ENCODE measurements at regions not wholly inside any gene's neighbourhood (a gene's known extent, or its start where the extent isn't known, plus 50 kb on each side); places are given as distances from the start of the nearest gene placed in this dataset.

- Mint-ChIP-seq H3K27me3 (no peaks in the 10 kb centered on the region), H3K4me3 (no peak overlapping the region), H3K9me3 (no peaks in the 10 kb centered on the region), H3K4me1 (no peaks in the 10 kb centered on the region), H3K27ac (no peak overlapping the region), H3K36me3 (ENCODE audit: low read depth) (no peaks in the 10 kb centered on the region)
- ATAC-seq (replicated peaks): no peak
Observed at GRCh38 chr1:195831789-195832188, 776.5 kb downstream of the KCNT2 start.

GRCh38 chr1:195828325-195828724, 779.9 kb downstream of the KCNT2 start:
- Mint-ChIP-seq H3K36me3 (ENCODE audit: low read depth) (no peaks in the 10 kb centered on the region), H3K4me3 (no peak overlapping the region), H3K9me3 (no peaks in the 10 kb centered on the region), H3K4me1 (no peaks in the 10 kb centered on the region), H3K27ac (no peak overlapping the region), H3K27me3 (no peaks in the 10 kb centered on the region)
- ATAC-seq (replicated peaks): no peak

- Mint-ChIP-seq H3K4me3 (no peak overlapping the region), H3K9me3 (peaks cover 4% of the 10 kb centered on the region), H3K27ac (no peak overlapping the region), H3K4me1 (no peaks in the 10 kb centered on the region), H3K27me3 (peaks cover 4% of the 10 kb centered on the region), H3K36me3 (ENCODE audit: low read depth) (no peaks in the 10 kb centered on the region)
- ATAC-seq (replicated peaks): no peak
Observed at GRCh38 chr1:195820925-195821324, 787.3 kb downstream of the KCNT2 start.

GRCh38 chr1:195806060-195806459, 802.2 kb downstream of the KCNT2 start:
- H3K36me3 Mint-ChIP-seq (ENCODE audit: low read depth): no peaks in the 10 kb centered on the region
- H3K27me3 Mint-ChIP-seq: no peaks in the 10 kb centered on the region
- no peak for ATAC-seq (replicated peaks)
- no peak overlapping the region for H3K4me3 Mint-ChIP-seq
- no peaks in the 10 kb centered on the region for H3K9me3 Mint-ChIP-seq
- H3K4me1 Mint-ChIP-seq: no peaks in the 10 kb centered on the region
- H3K27ac Mint-ChIP-seq: no peak overlapping the region

- no peaks in the 10 kb centered on the region for H3K9me3 Mint-ChIP-seq
- ATAC-seq (replicated peaks): no peak
Observed at GRCh38 chr1:195804547-195804946, 803.7 kb downstream of the KCNT2 start.

GRCh38 chr1:195799016-195799415, 809.2 kb downstream of the KCNT2 start:
- Mint-ChIP-seq H3K4me3 (no peak overlapping the region), H3K9me3 (peaks cover 8% of the 10 kb centered on the region), H3K36me3 (ENCODE audit: low read depth) (no peaks in the 10 kb centered on the region), H3K27me3 (peaks cover 4% of the 10 kb centered on the region), H3K4me1 (no peaks in the 10 kb centered on the region), H3K27ac (no peak overlapping the region)
- no peak for ATAC-seq (replicated peaks)

More at GRCh38 chr1:195804547-195804946, 803.7 kb downstream of the KCNT2 start:
- H3K4me1 Mint-ChIP-seq: no peaks in the 10 kb centered on the region
- no peak overlapping the region for H3K4me3 Mint-ChIP-seq
- no peak overlapping the region for H3K27ac Mint-ChIP-seq
- H3K36me3 Mint-ChIP-seq (ENCODE audit: low read depth): no peaks in the 10 kb centered on the region
- H3K27me3 Mint-ChIP-seq: peaks cover under 1% of the 10 kb centered on the region

- no peak for ATAC-seq (replicated peaks)
- Mint-ChIP-seq H3K36me3 (ENCODE audit: low read depth) (no peaks in the 10 kb centered on the region), H3K4me1 (no peaks in the 10 kb centered on the region), H3K9me3 (peaks cover 5% of the 10 kb centered on the region), H3K27ac (no peak overlapping the region), H3K4me3 (no peak overlapping the region), H3K27me3 (peaks cover 4% of the 10 kb centered on the region)
Observed at GRCh38 chr1:195794225-195794624, 814.0 kb downstream of the KCNT2 start.

GRCh38 chr1:195791796-195792195, 816.4 kb downstream of the KCNT2 start:
- H3K27ac Mint-ChIP-seq: no peak overlapping the region
- H3K4me1 Mint-ChIP-seq: no peaks in the 10 kb centered on the region
- H3K4me3 Mint-ChIP-seq: no peak overlapping the region

GRCh38 chr1:195790514-195791168, 817.6 kb downstream of the KCNT2 start:
- peaks cover 5% of the 10 kb centered on the region for H3K9me3 Mint-ChIP-seq
- H3K36me3 Mint-ChIP-seq (ENCODE audit: low read depth): no peaks in the 10 kb centered on the region
- no peak for ATAC-seq (replicated peaks)
- H3K4me1 Mint-ChIP-seq: no peaks in the 10 kb centered on the region
- no peak overlapping the region for H3K4me3 Mint-ChIP-seq
- H3K27ac Mint-ChIP-seq: no peak overlapping the region
- peaks cover 4% of the 10 kb centered on the region for H3K27me3 Mint-ChIP-seq

More at GRCh38 chr1:195791796-195792195, 816.4 kb downstream of the KCNT2 start:
- H3K9me3 Mint-ChIP-seq: peaks cover 5% of the 10 kb centered on the region
- no peak for ATAC-seq (replicated peaks)
- H3K36me3 Mint-ChIP-seq (ENCODE audit: low read depth): no peaks in the 10 kb centered on the region
- H3K27me3 Mint-ChIP-seq: peaks cover 4% of the 10 kb centered on the region

GRCh38 chr1:195789321-195789720, 818.9 kb downstream of the KCNT2 start:
- Mint-ChIP-seq H3K4me1 (no peaks in the 10 kb centered on the region), H3K27me3 (peaks cover 4% of the 10 kb centered on the region), H3K9me3 (peaks cover 2% of the 10 kb centered on the region), H3K4me3 (no peak overlapping the region), H3K27ac (no peak overlapping the region), H3K36me3 (ENCODE audit: low read depth) (no peaks in the 10 kb centered on the region)
- no peak for ATAC-seq (replicated peaks)

GRCh38 chr1:195788721-195789120, 819.5 kb downstream of the KCNT2 start:
- Mint-ChIP-seq H3K4me3 (no peak overlapping the region), H3K4me1 (no peaks in the 10 kb centered on the region), H3K36me3 (ENCODE audit: low read depth) (no peaks in the 10 kb centered on the region), H3K27me3 (peaks cover 4% of the 10 kb centered on the region), H3K9me3 (no peaks in the 10 kb centered on the region), H3K27ac (no peak overlapping the region)
- ATAC-seq (replicated peaks): no peak

- no peak for ATAC-seq (replicated peaks)
- no peaks in the 10 kb centered on the region for H3K36me3 Mint-ChIP-seq (ENCODE audit: low read depth)
- no peak overlapping the region for H3K27ac Mint-ChIP-seq
- no peaks in the 10 kb centered on the region for H3K4me1 Mint-ChIP-seq
- H3K9me3 Mint-ChIP-seq: no peaks in the 10 kb centered on the region
- H3K4me3 Mint-ChIP-seq: no peak overlapping the region
- H3K27me3 Mint-ChIP-seq: peaks cover 4% of the 10 kb centered on the region
Observed at GRCh38 chr1:195785830-195786229, 822.4 kb downstream of the KCNT2 start.

GRCh38 chr1:195773931-195774330, 834.3 kb downstream of the KCNT2 start:
- H3K27ac Mint-ChIP-seq: no peak overlapping the region
- ATAC-seq (replicated peaks): no peak
- H3K27me3 Mint-ChIP-seq: peaks cover 3% of the 10 kb centered on the region
- no peaks in the 10 kb centered on the region for H3K9me3 Mint-ChIP-seq
- H3K4me1 Mint-ChIP-seq: no peaks in the 10 kb centered on the region
- H3K4me3 Mint-ChIP-seq: no peak overlapping the region
- no peaks in the 10 kb centered on the region for H3K36me3 Mint-ChIP-seq (ENCODE audit: low read depth)

- Mint-ChIP-seq H3K36me3 (ENCODE audit: low read depth) (no peaks in the 10 kb centered on the region), H3K27ac (no peak overlapping the region), H3K27me3 (peaks cover 3% of the 10 kb centered on the region), H3K4me1 (no peaks in the 10 kb centered on the region), H3K4me3 (no peak overlapping the region), H3K9me3 (no peaks in the 10 kb centered on the region)
- ATAC-seq (replicated peaks): no peak
Observed at GRCh38 chr1:195769461-195769860, 838.8 kb downstream of the KCNT2 start.

- ATAC-seq (replicated peaks): no peak
- H3K4me3 Mint-ChIP-seq: no peak overlapping the region
- H3K9me3 Mint-ChIP-seq: no peaks in the 10 kb centered on the region
- no peaks in the 10 kb centered on the region for H3K4me1 Mint-ChIP-seq
- no peaks in the 10 kb centered on the region for H3K36me3 Mint-ChIP-seq (ENCODE audit: low read depth)
- H3K27me3 Mint-ChIP-seq: peaks cover 3% of the 10 kb centered on the region
- no peak overlapping the region for H3K27ac Mint-ChIP-seq
Observed at GRCh38 chr1:195768936-195769335, 839.3 kb downstream of the KCNT2 start.

- Mint-ChIP-seq H3K27me3 (peaks cover 3% of the 10 kb centered on the region), H3K4me1 (no peaks in the 10 kb centered on the region), H3K36me3 (ENCODE audit: low read depth) (no peaks in the 10 kb centered on the region), H3K9me3 (no peaks in the 10 kb centered on the region), H3K4me3 (no peak overlapping the region), H3K27ac (no peak overlapping the region)
- no peak for ATAC-seq (replicated peaks)
Observed at GRCh38 chr1:195768377-195768776, 839.9 kb downstream of the KCNT2 start.

All from activated T-helper 17 cell treated with anti-CD3 and anti-CD28 coated beads, Interleukin-2, amount 50 U/mL, for 72 hours (primary cell).